ENCODE measurements at regions not wholly inside any gene's neighbourhood (a gene's known extent, or its start where the extent isn't known, plus 50 kb on each side); places are given as distances from the start of the nearest gene placed in this dataset.

GRCh38 chr14:83355609-83356008, 1822.0 kb upstream of the SEL1L start:
- no peak for TF ChIP-seq CTCF (IDR thresholded peaks at IDR 0.05)
- no peak for TF ChIP-seq POLR2AphosphoS5 (IDR thresholded peaks at IDR 0.05)
